ENCODE measurements at regions not wholly inside any gene's neighbourhood (a gene's known extent, or its start where the extent isn't known, plus 50 kb on each side); places are given as distances from the start of the nearest gene placed in this dataset.

GRCh38 chr3:95894820-95895219, 919.6 kb upstream of the EPHA6 start:
- H3K14ac ChIP-seq (ENCODE audit: low read length in 2 of 2), result no peak overlapping the region
- no peak overlapping the region for H4K91ac ChIP-seq (ENCODE audit: low read length)
- H3K18ac ChIP-seq (ENCODE audit: low read depth in 1 of 2, low read length in 2 of 2), result no peak overlapping the region
- H4K8ac ChIP-seq (ENCODE audit: low read length), result no peak overlapping the region
- no peak overlapping the region for H3K4me3 ChIP-seq (ENCODE audit: insufficient read depth in 1 of 2, low read depth in 1 of 2, low read length in 2 of 2)
- H2BK12ac ChIP-seq (ENCODE audit: low read length in 2 of 2), result no peak overlapping the region
- no peak overlapping the region for H2BK5ac ChIP-seq (ENCODE audit: low read depth, low read length, poor library complexity, severe bottlenecking)
- H2AK5ac ChIP-seq (ENCODE audit: low read length, severe bottlenecking), result no peak overlapping the region
- peak overlapping the region; percentile 48 for H2BK15ac ChIP-seq (ENCODE audit: low read depth, poor library complexity, severe bottlenecking)
- H3K23ac ChIP-seq (ENCODE audit: low read length in 2 of 2), result no peak overlapping the region
- DNase-seq, result no peak
- H3K4me1 ChIP-seq (ENCODE audit: control insufficient read depth, insufficient read depth, low read depth, low read length), result peaks cover 2% of the 10 kb centered on the region
- no peaks in the 10 kb centered on the region for H3K79me1 ChIP-seq (replicated peaks; ENCODE audit: low read length, poor library complexity, severe bottlenecking)
- H3K27me3 ChIP-seq (ENCODE audit: control insufficient read depth in 1 of 2, insufficient read depth in 1 of 2, low read length in 2 of 2), result no peaks in the 10 kb centered on the region
- no peak overlapping the region for H2BK120ac ChIP-seq (ENCODE audit: low read depth, low read length)
- no peak overlapping the region for H2AFZ ChIP-seq (ENCODE audit: low read depth, low read length)
- WGBS, result 96% methylated on average over 2 of the region's 2 CpGs
- H3K36me3 ChIP-seq (ENCODE audit: control insufficient read depth in 1 of 2, insufficient read depth in 2 of 2, low read depth in 1 of 2, low read length in 2 of 2), result no peaks in the 10 kb centered on the region
- H3K9me3 ChIP-seq (ENCODE audit: control insufficient read depth, low read length), result no peaks in the 10 kb centered on the region
- H3K9ac ChIP-seq (ENCODE audit: low read length), result no peak overlapping the region
- H3K4me2 ChIP-seq (ENCODE audit: low read length, poor library complexity, severe bottlenecking), result no peak overlapping the region
- H3K4ac ChIP-seq (ENCODE audit: low read depth in 1 of 2, low read length in 2 of 2), result no peak overlapping the region
- H3K27ac ChIP-seq (ENCODE audit: low read length, poor library complexity, severe bottlenecking), result no peak overlapping the region

GRCh38 chr3:95899494-95899893, 914.9 kb upstream of the EPHA6 start:
- Histone ChIP-seq H3K36me3 (ENCODE audit: control insufficient read depth in 1 of 2, insufficient read depth in 2 of 2, low read depth in 1 of 2, low read length in 2 of 2) (no peaks in the 10 kb centered on the region), H3K27ac (ENCODE audit: low read length, poor library complexity, severe bottlenecking) (no peak overlapping the region), H4K8ac (ENCODE audit: low read length) (no peak overlapping the region), H3K4me3 (ENCODE audit: insufficient read depth in 1 of 2, low read depth in 1 of 2, low read length in 2 of 2) (no peak overlapping the region), H3K4me2 (ENCODE audit: low read length, poor library complexity, severe bottlenecking) (no peak overlapping the region), H3K79me1 (replicated peaks; ENCODE audit: low read length, poor library complexity, severe bottlenecking) (no peaks in the 10 kb centered on the region), H2BK120ac (ENCODE audit: low read depth, low read length) (no peak overlapping the region), H2BK5ac (ENCODE audit: low read depth, low read length, poor library complexity, severe bottlenecking) (no peak overlapping the region), H3K4me1 (ENCODE audit: control insufficient read depth, insufficient read depth, low read depth, low read length) (no peaks in the 10 kb centered on the region), H3K9me3 (ENCODE audit: control insufficient read depth, low read length) (no peaks in the 10 kb centered on the region), H3K4ac (ENCODE audit: low read depth in 1 of 2, low read length in 2 of 2) (no peak overlapping the region), H2AK5ac (ENCODE audit: low read length, severe bottlenecking) (no peak overlapping the region), H4K91ac (ENCODE audit: low read length) (no peak overlapping the region), H3K18ac (ENCODE audit: low read depth in 1 of 2, low read length in 2 of 2) (no peak overlapping the region), H3K14ac (ENCODE audit: low read length in 2 of 2) (no peak overlapping the region), H3K27me3 (ENCODE audit: control insufficient read depth in 1 of 2, insufficient read depth in 1 of 2, low read length in 2 of 2) (no peaks in the 10 kb centered on the region), H2BK12ac (ENCODE audit: low read length in 2 of 2) (no peak overlapping the region), H3K9ac (ENCODE audit: low read length) (no peak overlapping the region), H2BK15ac (ENCODE audit: low read depth, poor library complexity, severe bottlenecking) (no peak overlapping the region), H2AFZ (ENCODE audit: low read depth, low read length) (no peak overlapping the region), H3K23ac (ENCODE audit: low read length in 2 of 2) (no peak overlapping the region)
- 11% methylated on average over 1 of the region's 2 CpGs for WGBS
- DNase-seq, result peak; percentile 89

- Histone ChIP-seq H3K14ac (ENCODE audit: low read length in 2 of 2) (no peak overlapping the region), H2BK5ac (ENCODE audit: low read depth, low read length, poor library complexity, severe bottlenecking) (no peak overlapping the region), H4K8ac (ENCODE audit: low read length) (no peak overlapping the region), H3K9ac (ENCODE audit: low read length) (no peak overlapping the region), H2BK12ac (ENCODE audit: low read length in 2 of 2) (no peak overlapping the region), H3K27me3 (ENCODE audit: control insufficient read depth in 1 of 2, insufficient read depth in 1 of 2, low read length in 2 of 2) (no peaks in the 10 kb centered on the region), H3K4ac (ENCODE audit: low read depth in 1 of 2, low read length in 2 of 2) (no peak overlapping the region), H3K4me3 (ENCODE audit: insufficient read depth in 1 of 2, low read depth in 1 of 2, low read length in 2 of 2) (no peak overlapping the region), H3K4me1 (ENCODE audit: control insufficient read depth, insufficient read depth, low read depth, low read length) (no peaks in the 10 kb centered on the region), H3K27ac (ENCODE audit: low read length, poor library complexity, severe bottlenecking) (no peak overlapping the region), H2BK15ac (ENCODE audit: low read depth, poor library complexity, severe bottlenecking) (no peak overlapping the region), H2BK120ac (ENCODE audit: low read depth, low read length) (no peak overlapping the region), H4K91ac (ENCODE audit: low read length) (no peak overlapping the region), H3K9me3 (ENCODE audit: control insufficient read depth, low read length) (no peaks in the 10 kb centered on the region), H3K4me2 (ENCODE audit: low read length, poor library complexity, severe bottlenecking) (no peak overlapping the region), H3K79me1 (replicated peaks; ENCODE audit: low read length, poor library complexity, severe bottlenecking) (no peaks in the 10 kb centered on the region), H2AK5ac (ENCODE audit: low read length, severe bottlenecking) (no peak overlapping the region), H3K23ac (ENCODE audit: low read length in 2 of 2) (no peak overlapping the region), H3K18ac (ENCODE audit: low read depth in 1 of 2, low read length in 2 of 2) (peak overlapping the region in 1 of 2 experiments; percentile 68), H2AFZ (ENCODE audit: low read depth, low read length) (no peak overlapping the region), H3K36me3 (ENCODE audit: control insufficient read depth in 1 of 2, insufficient read depth in 2 of 2, low read depth in 1 of 2, low read length in 2 of 2) (no peaks in the 10 kb centered on the region)
- peak; percentile 71 for DNase-seq
- no CpG with 5 or more reads among the region's 2 CpGs for WGBS
Observed at GRCh38 chr3:95899911-95900310, 914.5 kb upstream of the EPHA6 start.

- Histone ChIP-seq H3K27ac (ENCODE audit: low read length, poor library complexity, severe bottlenecking) (no peak overlapping the region), H3K4me2 (ENCODE audit: low read length, poor library complexity, severe bottlenecking) (no peak overlapping the region), H3K9me3 (ENCODE audit: control insufficient read depth, low read length) (no peaks in the 10 kb centered on the region), H3K23ac (ENCODE audit: low read length in 2 of 2) (no peak overlapping the region), H3K79me1 (replicated peaks; ENCODE audit: low read length, poor library complexity, severe bottlenecking) (no peaks in the 10 kb centered on the region), H3K4me1 (ENCODE audit: control insufficient read depth, insufficient read depth, low read depth, low read length) (no peaks in the 10 kb centered on the region), H3K36me3 (ENCODE audit: control insufficient read depth in 1 of 2, insufficient read depth in 2 of 2, low read depth in 1 of 2, low read length in 2 of 2) (no peaks in the 10 kb centered on the region), H4K8ac (ENCODE audit: low read length) (no peak overlapping the region), H2BK15ac (ENCODE audit: low read depth, poor library complexity, severe bottlenecking) (no peak overlapping the region), H2AFZ (ENCODE audit: low read depth, low read length) (no peak overlapping the region), H2AK5ac (ENCODE audit: low read length, severe bottlenecking) (no peak overlapping the region), H4K91ac (ENCODE audit: low read length) (no peak overlapping the region), H3K27me3 (ENCODE audit: control insufficient read depth in 1 of 2, insufficient read depth in 1 of 2, low read length in 2 of 2) (no peaks in the 10 kb centered on the region), H3K14ac (ENCODE audit: low read length in 2 of 2) (no peak overlapping the region), H3K18ac (ENCODE audit: low read depth in 1 of 2, low read length in 2 of 2) (no peak overlapping the region), H3K4ac (ENCODE audit: low read depth in 1 of 2, low read length in 2 of 2) (no peak overlapping the region), H2BK120ac (ENCODE audit: low read depth, low read length) (no peak overlapping the region), H3K9ac (ENCODE audit: low read length) (no peak overlapping the region), H3K4me3 (ENCODE audit: insufficient read depth in 1 of 2, low read depth in 1 of 2, low read length in 2 of 2) (no peak overlapping the region), H2BK5ac (ENCODE audit: low read depth, low read length, poor library complexity, severe bottlenecking) (no peak overlapping the region), H2BK12ac (ENCODE audit: low read length in 2 of 2) (no peak overlapping the region)
- DNase-seq, result no peak
Observed at GRCh38 chr3:95901948-95902347, 912.4 kb upstream of the EPHA6 start.
